ENCODE measurements at regions not wholly inside any gene's neighbourhood (a gene's known extent, or its start where the extent isn't known, plus 50 kb on each side); places are given as distances from the start of the nearest gene placed in this dataset.

DNA sequence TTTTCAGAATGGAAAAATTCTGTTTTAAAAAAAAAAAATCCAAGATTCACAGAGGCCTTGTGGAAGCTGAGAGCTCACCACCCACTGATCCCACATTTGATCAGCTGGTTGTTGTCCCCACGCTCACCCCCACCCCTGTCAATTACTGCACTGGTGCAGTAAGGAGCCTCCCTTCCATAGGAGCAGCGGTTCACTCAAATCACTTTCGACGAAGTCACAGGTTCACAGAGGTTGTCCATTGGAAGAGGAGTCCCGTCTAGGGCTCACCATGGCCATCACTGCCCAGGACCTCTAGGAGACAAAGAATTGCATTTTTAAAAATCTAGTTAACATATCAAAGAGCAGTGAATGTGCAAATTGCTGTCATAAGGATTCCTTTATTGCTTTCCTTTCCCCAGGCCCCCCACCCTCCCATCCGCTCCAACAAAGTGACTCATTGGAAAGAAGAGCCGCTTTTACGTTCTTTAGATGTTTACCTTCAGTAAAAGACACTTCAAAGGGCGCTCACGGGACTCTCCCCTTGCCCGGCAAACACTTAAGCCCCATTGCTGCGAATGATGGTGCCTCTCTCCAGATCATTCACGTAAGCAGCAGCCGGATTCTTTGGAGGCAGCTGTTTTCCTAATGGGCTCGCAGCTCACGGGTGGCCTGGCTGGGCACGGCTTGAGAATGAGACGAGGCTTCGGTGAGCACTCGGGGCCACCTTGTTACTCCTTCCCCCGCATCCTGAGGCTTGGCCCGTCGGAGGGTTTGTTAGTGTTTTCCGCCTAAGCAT is 165.5 kb upstream of the SALL3 start:
- Histone ChIP-seq H4K20me1 (ENCODE audit: insufficient read depth) (no peaks in the 10 kb centered on the region), H3K4me3 (no peak overlapping the region), H3K27me3 (replicated peaks; ENCODE audit: insufficient read depth) (no peaks in the 10 kb centered on the region), H3K9me2 (ENCODE audit: insufficient read depth) (no peaks in the 10 kb centered on the region), H3K36me3 (ENCODE audit: low read depth) (no peaks in the 10 kb centered on the region), H3K4me1 (ENCODE audit: insufficient read depth) (no peaks in the 10 kb centered on the region), H3K27ac (no peak overlapping the region), H3K9ac (no peak overlapping the region), H3F3A (ENCODE audit: insufficient read depth) (no peaks in the 10 kb centered on the region), H3K79me2 (ENCODE audit: insufficient read depth) (no peaks in the 10 kb centered on the region), H3K4me2 (ENCODE audit: unreplicated experiment) (no peak overlapping the region), H3K9me3 (ENCODE audit: low read depth) (no peaks in the 10 kb centered on the region), H2AFZ (no peak overlapping the region)
- 15% methylated on average over 24 of the region's 24 CpGs for WGBS, 2 experiments (ENCODE audit: low coverage in 1 of 2, low lambda C conversion rate in 2 of 2, missing lambda C conversion rate in 2 of 2)
- in situ Hi-C loops (cut with MboI) = no loop called here
- no peak for TF ChIP-seq EZH2phosphoT487 (IDR thresholded peaks at IDR 0.05; ENCODE audit: insufficient read depth, low read depth)
- DNase-seq = no peak

DNA sequence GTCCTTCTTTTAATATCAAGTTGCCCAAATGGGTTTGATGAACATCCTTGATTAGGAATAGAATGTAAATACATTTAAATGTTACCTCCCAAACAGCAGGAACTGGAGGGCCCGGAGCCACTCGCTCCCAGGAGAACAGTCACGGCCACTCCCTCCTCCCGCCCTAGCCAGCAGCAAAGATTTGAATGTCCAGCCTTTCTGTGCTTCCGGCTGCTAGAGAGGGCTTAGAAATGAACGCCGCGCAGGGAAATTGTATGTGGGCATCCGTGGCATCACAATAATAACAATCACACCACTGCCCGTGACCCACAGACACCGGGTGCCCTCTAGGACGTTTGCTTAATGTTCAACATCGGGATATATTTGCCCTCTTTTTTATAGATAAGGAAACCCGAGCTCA is 164.9 kb upstream of the SALL3 start:
- Histone ChIP-seq H3K36me3 (ENCODE audit: low read depth) (no peaks in the 10 kb centered on the region), H3K4me3 (no peak overlapping the region), H3K27me3 (replicated peaks; ENCODE audit: insufficient read depth) (no peaks in the 10 kb centered on the region), H3K4me1 (ENCODE audit: insufficient read depth) (no peaks in the 10 kb centered on the region), H3K79me2 (ENCODE audit: insufficient read depth) (no peaks in the 10 kb centered on the region), H3F3A (ENCODE audit: insufficient read depth) (no peaks in the 10 kb centered on the region), H3K4me2 (ENCODE audit: unreplicated experiment) (no peak overlapping the region), H3K9me3 (ENCODE audit: low read depth) (no peaks in the 10 kb centered on the region), H3K9me2 (ENCODE audit: insufficient read depth) (no peaks in the 10 kb centered on the region), H4K20me1 (ENCODE audit: insufficient read depth) (no peaks in the 10 kb centered on the region), H3K9ac (no peak overlapping the region), H3K27ac (no peak overlapping the region), H2AFZ (no peak overlapping the region)
- 18 to 19% methylated on average over 14 of the region's 14 CpGs for WGBS, 2 experiments (ENCODE audit: low coverage in 1 of 2, low lambda C conversion rate in 2 of 2, missing lambda C conversion rate in 2 of 2)
- in situ Hi-C loops (cut with MboI) = no loop called here
- no peak for DNase-seq
- TF ChIP-seq EZH2phosphoT487 (IDR thresholded peaks at IDR 0.05; ENCODE audit: insufficient read depth, low read depth) = no peak
- no peak for TF ChIP-seq EZH2 (IDR thresholded peaks at IDR 0.05; ENCODE audit: insufficient read depth, poor library complexity, severe bottlenecking)

DNA sequence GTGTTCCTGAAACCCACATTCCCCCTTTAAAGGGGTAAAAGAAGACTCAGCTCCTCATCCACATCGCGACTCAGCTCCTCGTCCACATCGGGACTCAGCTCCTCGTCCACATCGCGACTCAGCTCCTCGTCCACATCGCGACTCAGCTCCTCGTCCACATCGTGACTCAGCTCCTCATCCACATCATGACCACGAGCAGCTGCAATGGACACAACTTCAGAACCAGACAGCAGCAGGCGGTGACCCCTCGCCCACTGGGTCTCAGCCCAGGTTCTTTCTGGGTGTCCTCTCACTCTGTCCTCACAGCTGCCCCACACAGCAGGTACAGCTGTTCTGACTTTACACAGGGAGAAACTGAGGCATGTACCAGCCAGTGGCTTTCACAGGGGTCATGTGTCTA is 163.5 kb upstream of the SALL3 start:
- H3K4me1 ChIP-seq (ENCODE audit: insufficient read depth) = no peaks in the 10 kb centered on the region
- TF ChIP-seq EZH2 (IDR thresholded peaks at IDR 0.05; ENCODE audit: insufficient read depth, poor library complexity, severe bottlenecking) (no peak), EZH2phosphoT487 (IDR thresholded peaks at IDR 0.05; ENCODE audit: insufficient read depth, low read depth) (no peak)
- H3K9ac ChIP-seq = no peak overlapping the region
- H3K9me2 ChIP-seq (ENCODE audit: insufficient read depth) = no peaks in the 10 kb centered on the region
- no peaks in the 10 kb centered on the region for H4K20me1 ChIP-seq (ENCODE audit: insufficient read depth)
- H3K4me3 ChIP-seq = no peak overlapping the region
- in situ Hi-C loops (cut with MboI) = no loop called here
- no peak overlapping the region for H2AFZ ChIP-seq
- WGBS, 2 experiments (ENCODE audit: low coverage in 1 of 2, low lambda C conversion rate in 2 of 2, missing lambda C conversion rate in 2 of 2) = 58 to 59% methylated on average over 15 of the region's 15 CpGs
- no peaks in the 10 kb centered on the region for H3K27me3 ChIP-seq (replicated peaks; ENCODE audit: insufficient read depth)
- H3K36me3 ChIP-seq (ENCODE audit: low read depth) = no peaks in the 10 kb centered on the region
- no peaks in the 10 kb centered on the region for H3K79me2 ChIP-seq (ENCODE audit: insufficient read depth)
- DNase-seq = no peak
- no peaks in the 10 kb centered on the region for H3K9me3 ChIP-seq (ENCODE audit: low read depth)
- no peaks in the 10 kb centered on the region for H3F3A ChIP-seq (ENCODE audit: insufficient read depth)
- no peak overlapping the region for H3K27ac ChIP-seq
- H3K4me2 ChIP-seq (ENCODE audit: unreplicated experiment) = no peak overlapping the region

DNA sequence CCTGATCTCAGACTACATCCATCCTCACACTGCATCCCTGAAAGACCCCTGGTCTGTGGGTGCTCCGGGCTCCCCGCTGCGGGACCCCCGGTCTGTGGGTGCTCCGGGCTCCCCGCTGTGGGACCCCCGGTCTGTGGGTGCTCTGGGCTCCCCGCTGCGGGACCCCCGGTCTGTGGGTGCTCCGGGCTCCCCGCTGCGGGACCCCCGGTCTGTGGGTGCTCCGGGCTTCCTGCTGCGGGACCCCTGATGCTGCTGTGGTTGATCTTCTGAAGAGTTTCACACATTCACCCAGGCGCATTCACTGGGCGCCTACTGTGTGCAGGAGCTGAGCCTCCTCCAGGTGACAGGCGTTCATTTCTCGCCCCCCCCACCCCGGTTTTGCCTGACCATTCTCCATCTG is 162.7 kb upstream of the SALL3 start:
- no peak for TF ChIP-seq EZH2 (IDR thresholded peaks at IDR 0.05; ENCODE audit: insufficient read depth, poor library complexity, severe bottlenecking)
- no peak for TF ChIP-seq EZH2phosphoT487 (IDR thresholded peaks at IDR 0.05; ENCODE audit: insufficient read depth, low read depth)
- Histone ChIP-seq H3K79me2 (ENCODE audit: insufficient read depth) (no peaks in the 10 kb centered on the region), H2AFZ (no peak overlapping the region), H3K9me3 (ENCODE audit: low read depth) (no peaks in the 10 kb centered on the region), H3K4me1 (ENCODE audit: insufficient read depth) (no peaks in the 10 kb centered on the region), H3K36me3 (ENCODE audit: low read depth) (no peaks in the 10 kb centered on the region), H3K4me2 (ENCODE audit: unreplicated experiment) (no peak overlapping the region), H3K9me2 (ENCODE audit: insufficient read depth) (no peaks in the 10 kb centered on the region), H4K20me1 (ENCODE audit: insufficient read depth) (no peaks in the 10 kb centered on the region), H3K9ac (no peak overlapping the region), H3K4me3 (no peak overlapping the region), H3K27me3 (replicated peaks; ENCODE audit: insufficient read depth) (no peaks in the 10 kb centered on the region), H3K27ac (no peak overlapping the region), H3F3A (ENCODE audit: insufficient read depth) (no peaks in the 10 kb centered on the region)
- in situ Hi-C loops (cut with MboI) = no loop called here
- DNase-seq = no peak
- WGBS, 2 experiments (ENCODE audit: low coverage in 1 of 2, low lambda C conversion rate in 2 of 2, missing lambda C conversion rate in 2 of 2) = 61 to 72% methylated on average over 12 to 21 of the region's 21 CpGs

DNA sequence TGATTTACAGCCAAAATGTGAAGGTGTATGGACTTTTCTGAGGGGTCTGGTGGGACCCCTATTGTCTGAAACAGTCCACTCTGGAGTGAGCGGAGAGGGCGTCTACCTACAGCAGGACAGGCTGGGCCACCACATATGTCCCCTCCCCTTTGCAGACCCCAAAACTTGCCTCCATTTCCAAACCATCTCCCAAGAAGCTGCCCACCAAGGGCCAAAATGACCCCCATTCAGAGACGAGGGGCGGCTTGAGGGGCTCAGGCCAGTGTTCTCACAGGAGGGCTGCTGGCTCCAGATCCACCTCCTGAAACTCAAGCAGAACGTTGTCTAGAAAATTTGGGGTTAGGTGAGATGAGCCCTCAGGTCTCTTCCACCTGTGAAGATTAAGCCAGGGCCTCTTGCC is 161.1 kb upstream of the SALL3 start:
- no peaks in the 10 kb centered on the region for H3K36me3 ChIP-seq (ENCODE audit: low read depth)
- in situ Hi-C loops (cut with MboI) = no loop called here

More for the DNA sequence above, 161.1 kb upstream of the SALL3 start:
- DNase-seq = no peak
- Histone ChIP-seq H3K79me2 (ENCODE audit: insufficient read depth) (no peaks in the 10 kb centered on the region), H4K20me1 (ENCODE audit: insufficient read depth) (no peaks in the 10 kb centered on the region), H3K27me3 (replicated peaks; ENCODE audit: insufficient read depth) (no peaks in the 10 kb centered on the region), H3K9ac (no peak overlapping the region), H2AFZ (no peak overlapping the region), H3K4me2 (ENCODE audit: unreplicated experiment) (no peak overlapping the region), H3K4me1 (ENCODE audit: insufficient read depth) (no peaks in the 10 kb centered on the region), H3K9me3 (ENCODE audit: low read depth) (no peaks in the 10 kb centered on the region), H3F3A (ENCODE audit: insufficient read depth) (no peaks in the 10 kb centered on the region), H3K4me3 (no peak overlapping the region), H3K9me2 (ENCODE audit: insufficient read depth) (no peaks in the 10 kb centered on the region), H3K27ac (no peak overlapping the region)
- WGBS, 2 experiments (ENCODE audit: low coverage in 1 of 2, low lambda C conversion rate in 2 of 2, missing lambda C conversion rate in 2 of 2) = 41 to 45% methylated on average over 5 of the region's 5 CpGs
- TF ChIP-seq EZH2phosphoT487 (IDR thresholded peaks at IDR 0.05; ENCODE audit: insufficient read depth, low read depth) = no peak
- TF ChIP-seq EZH2 (IDR thresholded peaks at IDR 0.05; ENCODE audit: insufficient read depth, poor library complexity, severe bottlenecking) = no peak
